Hematopoietic multipotent progenitor cell treated with erythropoietin and hydrocortisone succinate and interleukin-3 and kit ligand, for 17 days (in vitro differentiated cells): ENCODE measurements at regions not wholly inside any gene's neighbourhood (a gene's known extent, or its start where the extent isn't known, plus 50 kb on each side); places are given as distances from the start of the nearest gene placed in this dataset.
"Not testable (repeated sequence)": the region's sequence is repeated elsewhere in the genome, so short reads cannot be mapped to it uniquely, and the experiment has no call there.

Source experiments
- DNase-seq: peaks from one replicate; pipeline ENCODE4 v3.0.0-alpha.2; 2015; ENCODE audit warnings: low spot score

GRCh38 chr10:65548001-65548400 is 1377.8 kb upstream of the LRRTM3 start:
- no peak for DNase-seq

- DNase-seq, result no peak
Observed at GRCh38 chr10:65550761-65551160, 1375.1 kb upstream of the LRRTM3 start.

GRCh38 chr10:65555192-65555591 is 1370.6 kb upstream of the LRRTM3 start:
- DNase-seq, result no peak

- DNase-seq, result no peak
Observed at GRCh38 chr10:65556006-65556405, 1369.8 kb upstream of the LRRTM3 start.

GRCh38 chr10:65559369-65559768 is 1366.5 kb upstream of the LRRTM3 start:
- DNase-seq, result no peak

- DNase-seq, result no peak
Observed at GRCh38 chr10:65565246-65565645, 1360.6 kb upstream of the LRRTM3 start.

- DNase-seq, result no peak
Observed at GRCh38 chr10:65566906-65567305, 1358.9 kb upstream of the LRRTM3 start.

- no peak for DNase-seq
Observed at GRCh38 chr10:65570143-65571010, 1355.5 kb upstream of the LRRTM3 start.

GRCh38 chr10:65571011-65571570 is 1354.7 kb upstream of the LRRTM3 start:
- DNase-seq, result peak; percentile 7

- no peak for DNase-seq
Observed at GRCh38 chr10:65581426-65582026, 1344.3 kb upstream of the LRRTM3 start.

- no peak for DNase-seq
Observed at GRCh38 chr10:65602182-65602865, 1323.5 kb upstream of the LRRTM3 start.

- no peak for DNase-seq
Observed at GRCh38 chr10:65611592-65611991, 1314.2 kb upstream of the LRRTM3 start.

GRCh38 chr10:65614956-65615565 is 1310.8 kb upstream of the LRRTM3 start:
- no peak for DNase-seq

- DNase-seq, result no peak
Observed at GRCh38 chr10:65618126-65618525, 1307.7 kb upstream of the LRRTM3 start.

- DNase-seq, result no peak
Observed at GRCh38 chr10:65620404-65621048, 1305.3 kb upstream of the LRRTM3 start.

GRCh38 chr10:65622608-65623007 is 1303.2 kb upstream of the LRRTM3 start:
- no peak for DNase-seq

- no peak for DNase-seq
Observed at GRCh38 chr10:65628493-65629139, 1297.2 kb upstream of the LRRTM3 start.

GRCh38 chr10:65660006-65660405 is 1265.8 kb upstream of the LRRTM3 start:
- DNase-seq, result no peak

GRCh38 chr10:65670087-65670486 is 1255.7 kb upstream of the LRRTM3 start:
- DNase-seq, result no peak

GRCh38 chr10:65670596-65670995 is 1255.2 kb upstream of the LRRTM3 start:
- DNase-seq, result not testable (repeated sequence)

GRCh38 chr10:65675236-65675635 is 1250.6 kb upstream of the LRRTM3 start:
- DNase-seq, result no peak
